HepG2 (cell line): ENCODE measurements at regions not wholly inside any gene's neighbourhood (a gene's known extent, or its start where the extent isn't known, plus 50 kb on each side); places are given as distances from the start of the nearest gene placed in this dataset.

ENCODE experiments used
- ATAC-seq: fragments of 200-7000 bp; cut with Tn5 transposase; 3 replicates; pipeline ENCODE4 v1.9.1; 2020; ENCODE audit warnings: mild to moderate bottlenecking, moderate library complexity
- BruUV-seq: library from RNA; stranded (reverse); fragments of 400-500 nt; replicated peaks from 2 replicates; lab custom pipeline; 2021; lab: Mats Ljungman, UMichigan
- CTCF ChIA-PET: fragments of 300-600 bp; formaldehyde crosslinking; extraction: SDS; loops from one replicate; lab custom pipeline; 2021; ENCODE audit warnings: low total read pairs, inconsistent platforms, low intra/inter-chr PET ratio; lab: Yijun Ruan, JAX
- POLR2A ChIA-PET: fragments of 350-600 bp; sonication (Branson Sonifier 250); formaldehyde crosslinking; loops from one replicate; lab custom pipeline; 2020; ENCODE audit warnings: antibody characterized with exemption, inconsistent platforms; lab: Yijun Ruan, JAX
- DNase-seq: peaks from one replicate; pipeline ENCODE4 v3.0.0-alpha.2; 2015; ENCODE audit warnings: low spot score
- FAIRE-seq: peaks from 3 replicates; lab custom pipeline; 2011; peaks lifted over from hg19 to GRCh38; lab: Jason Lieb, UNC
- H2AFZ ChIP-seq: one replicate; pipeline ENCODE4 v1.6.1; 2011; ENCODE audit warnings: low read length, inconsistent platforms
- H3K27ac ChIP-seq: fragments of 300-600 bp; 3 replicates; pipeline ENCODE4 v1.8.0; 2011; ENCODE audit warnings: mixed run types, mild to moderate bottlenecking, mixed read lengths, low read length, inconsistent platforms; ENCODE audit not compliant: insufficient read depth; ENCODE audit errors: extremely low read length
- H3K27me3 ChIP-seq, 2 experiments: fragments of 200-600 bp in 1 of 2; 2 replicates in 1 of 2; 3 replicates in 1 of 2; pipeline versions ENCODE4 v1.6.0 to v1.8.0; 2011; ENCODE audit warnings: low read length in 2 of 2, mild to moderate bottlenecking in 2 of 2, moderate library complexity in 2 of 2, inconsistent platforms in 1 of 2; ENCODE audit not compliant: insufficient read depth in 2 of 2, control insufficient read depth in 1 of 2
- H3K36me3 ChIP-seq, 2 experiments: fragments of 200-600 bp in 1 of 2; replicated peaks in 1 of 2; 2 replicates in 1 of 2; 3 replicates in 1 of 2; pipeline versions ENCODE4 v1.5.1 to v1.8.0; 2011; ENCODE audit warnings: low read length in 2 of 2, inconsistent platforms in 1 of 2; ENCODE audit not compliant: insufficient read depth in 2 of 2, control insufficient read depth in 1 of 2
- H3K4me1 ChIP-seq: 2 replicates; pipeline ENCODE4 v1.5.1; 2012; ENCODE audit warnings: low read length, inconsistent platforms; ENCODE audit not compliant: insufficient read depth
- H3K4me2 ChIP-seq: 2 replicates; pipeline ENCODE4 v1.6.0; 2011; ENCODE audit warnings: low read depth, low read length, inconsistent platforms
- H3K4me3 ChIP-seq, 3 experiments: fragments of 200-600 bp in 1 of 3; sonication (generic), shearing (Covaris generic) in 1 of 3; replicated peaks in 1 of 3; 2 replicates each; pipeline ENCODE4 v1.5.1; 2011 to 2016; ENCODE audit warnings: low read length in 3 of 3, inconsistent platforms in 2 of 3, low read depth in 2 of 3, mild to moderate bottlenecking in 2 of 3, control low read depth in 1 of 3, mixed read lengths in 1 of 3; ENCODE audit not compliant: insufficient read depth in 1 of 3
- H3K79me2 ChIP-seq: one replicate; pipeline ENCODE4 v1.6.1; 2011; ENCODE audit warnings: low read length, inconsistent platforms; ENCODE audit not compliant: insufficient read depth
- H3K9ac ChIP-seq: 2 replicates; pipeline ENCODE4 v1.6.0; 2011; ENCODE audit warnings: mild to moderate bottlenecking, low read depth, low read length, inconsistent platforms; ENCODE audit not compliant: insufficient read depth
- H3K9me3 ChIP-seq: 2 replicates; pipeline ENCODE4 v1.5.1; 2012; ENCODE audit warnings: mild to moderate bottlenecking, low read length
- H4K20me1 ChIP-seq: 2 replicates; pipeline ENCODE4 v1.6.0; 2011; ENCODE audit warnings: inconsistent platforms, mild to moderate bottlenecking, low read length, moderate library complexity; ENCODE audit not compliant: insufficient read depth
- ETV5 ChIP-seq: IDR thresholded peaks from 2 replicates; pipeline ENCODE4 v1.6.1; 2018; ENCODE audit warnings: missing biosample characterization, missing genetic modification reagents, inconsistent platforms, borderline replicate concordance
- HOXA5 ChIP-seq: sonication (generic); formaldehyde crosslinking; IDR thresholded peaks from 2 replicates; pipeline ENCODE4 v1.4.0; 2020; ENCODE audit warnings: missing genetic modification reagents
- NCOA2 ChIP-seq: sonication (generic); formaldehyde crosslinking; IDR thresholded peaks from 2 replicates; pipeline ENCODE4 v1.8.0; 2022; ENCODE audit warnings: inconsistent platforms
- NCOR1 ChIP-seq: fragments of 200-600 bp; sonication (generic); IDR thresholded peaks from 2 replicates; pipeline ENCODE4 v1.7.0; 2017; ENCODE audit warnings: antibody characterized with exemption, low read length, borderline replicate concordance
- NFATC3 ChIP-seq: sonication (generic); formaldehyde crosslinking; IDR thresholded peaks from 2 replicates; pipeline ENCODE4 v1.5.1; 2020; ENCODE audit warnings: mild to moderate bottlenecking, missing genetic modification reagents
- NFE2 ChIP-seq: sonication (generic); formaldehyde crosslinking; IDR thresholded peaks from 2 replicates; pipeline ENCODE4 v1.4.0; 2020; ENCODE audit warnings: missing genetic modification reagents
- NFIB ChIP-seq: sonication (generic); formaldehyde crosslinking; IDR thresholded peaks from 2 replicates; pipeline ENCODE4 v1.9.0; 2021; ENCODE audit warnings: missing genetic modification reagents, mild to moderate bottlenecking, borderline replicate concordance
- NFRKB ChIP-seq: fragments of 450-650 bp; IDR thresholded peaks from 2 replicates; pipeline ENCODE4 v1.6.1; 2017
- REXO4 ChIP-seq: sonication (generic); formaldehyde crosslinking; IDR thresholded peaks from 2 replicates; pipeline ENCODE4 v1.8.0; 2022; ENCODE audit warnings: missing genetic modification reagents, mild to moderate bottlenecking, borderline replicate concordance
- RFX3 ChIP-seq: IDR thresholded peaks from 2 replicates; pipeline ENCODE4 v1.6.1; 2016; ENCODE audit warnings: missing biosample characterization, missing genetic modification reagents
- TBL1XR1 ChIP-seq: fragments of 150-350 bp; IDR thresholded peaks from 2 replicates; pipeline ENCODE4 v1.6.1; 2014; ENCODE audit warnings: borderline replicate concordance, low read length; ENCODE audit not compliant: partially characterized antibody
- ZNF234 ChIP-seq: sonication (generic); formaldehyde crosslinking; conservative IDR thresholded peaks from 2 replicates; pipeline ENCODE4 v1.5.1; 2020; ENCODE audit warnings: mild to moderate bottlenecking, missing genetic modification reagents
- ZNF34 ChIP-seq: sonication (generic); formaldehyde crosslinking; IDR thresholded peaks from 2 replicates; pipeline ENCODE4 v1.4.0; 2020; ENCODE audit warnings: mild to moderate bottlenecking, missing genetic modification reagents, borderline replicate concordance
- in situ Hi-C: cut with HindIII; loops from 2 replicates; pipeline ENCODE4 v1.10.0; 2017; ENCODE audit warnings: low pct_unique_long_range_greater_than_20kb; ENCODE audit not compliant: extremely low pct_ligation_motif_present
- intact Hi-C: fragments of 100-400 bp; cut with micrococcal nuclease; formaldehyde crosslinking; loops from one replicate; pipeline ENCODE4 v1.10.0; 2022; ENCODE audit not compliant: unreplicated experiment
- TF ChIP-seq, protein P1 (sequence below): IDR thresholded peaks from 2 replicates; pipeline ENCODE4 v1.6.1; 2016; ENCODE audit warnings: missing compliant biosample characterization, missing genetic modification reagents, borderline replicate concordance
- TF ChIP-seq, protein P2 (sequence below): sonication (generic); formaldehyde crosslinking; IDR thresholded peaks from 2 replicates; pipeline ENCODE4 v1.5.0; 2020; ENCODE audit warnings: mild to moderate bottlenecking, missing genetic modification reagents

- no peak overlapping the region for H3K9ac ChIP-seq
- H3K9me3 ChIP-seq = peaks cover 53% of the 10 kb centered on the region
- no peak for DNase-seq
- no peak overlapping the region for H3K4me3 ChIP-seq
- intact Hi-C loops = no loop called here
- ChIA-PET POLR2A (no interaction called here), CTCF (no interaction called here)
- ATAC-seq = no peak
- no peak for TF ChIP-seq ZNF234 (CRISPR knock-in tag)
- no peak for TF ChIP-seq NCOA2 (CRISPR knock-in tag)
- no peak for TF ChIP-seq NFRKB
- no peak for TF ChIP-seq ETV5
- TF ChIP-seq RFX3 (CRISPR knock-in tag) = no peak
- TF ChIP-seq REXO4 (CRISPR knock-in tag) = no peak
- TF ChIP-seq NCOR1 = no peak
- no peak for TF ChIP-seq NFE2 (CRISPR knock-in tag)
- TF ChIP-seq ZNF34 = no peak
- TF ChIP-seq, protein P1, sequence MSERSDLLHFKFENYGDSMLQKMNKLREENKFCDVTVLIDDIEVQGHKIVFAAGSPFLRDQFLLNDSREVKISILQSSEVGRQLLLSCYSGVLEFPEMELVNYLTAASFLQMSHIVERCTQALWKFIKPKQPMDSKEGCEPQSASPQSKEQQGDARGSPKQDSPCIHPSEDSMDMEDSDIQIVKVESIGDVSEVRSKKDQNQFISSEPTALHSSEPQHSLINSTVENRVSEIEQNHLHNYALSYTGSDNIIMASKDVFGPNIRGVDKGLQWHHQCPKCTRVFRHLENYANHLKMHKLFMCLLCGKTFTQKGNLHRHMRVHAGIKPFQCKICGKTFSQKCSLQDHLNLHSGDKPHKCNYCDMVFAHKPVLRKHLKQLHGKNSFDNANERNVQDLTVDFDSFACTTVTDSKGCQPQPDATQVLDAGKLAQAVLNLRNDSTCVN (CRISPR knock-in tag) = no peak
- TF ChIP-seq, protein P2, sequence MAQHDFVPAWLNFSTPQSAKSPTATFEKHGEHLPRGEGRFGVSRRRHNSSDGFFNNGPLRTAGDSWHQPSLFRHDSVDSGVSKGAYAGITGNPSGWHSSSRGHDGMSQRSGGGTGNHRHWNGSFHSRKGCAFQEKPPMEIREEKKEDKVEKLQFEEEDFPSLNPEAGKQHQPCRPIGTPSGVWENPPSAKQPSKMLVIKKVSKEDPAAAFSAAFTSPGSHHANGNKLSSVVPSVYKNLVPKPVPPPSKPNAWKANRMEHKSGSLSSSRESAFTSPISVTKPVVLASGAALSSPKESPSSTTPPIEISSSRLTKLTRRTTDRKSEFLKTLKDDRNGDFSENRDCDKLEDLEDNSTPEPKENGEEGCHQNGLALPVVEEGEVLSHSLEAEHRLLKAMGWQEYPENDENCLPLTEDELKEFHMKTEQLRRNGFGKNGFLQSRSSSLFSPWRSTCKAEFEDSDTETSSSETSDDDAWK = no peak
- TF ChIP-seq NFIB (CRISPR knock-in tag) = no peak
- TF ChIP-seq TBL1XR1 = no peak
- TF ChIP-seq NFATC3 (CRISPR knock-in tag) = no peak
- no peak for TF ChIP-seq HOXA5 (CRISPR knock-in tag)
- no peak overlapping the region for H2AFZ ChIP-seq
- 0 out of 5 replicates have a peak, but pooled peaks cover 0 to 2% of the 10 kb centered on the region in 2 experiments for H3K27me3 ChIP-seq
- H3K4me1 ChIP-seq = no peaks in the 10 kb centered on the region
- H3K79me2 ChIP-seq = no peaks in the 10 kb centered on the region
- BruUV-seq = no TSS peak
- no peaks in the 10 kb centered on the region for H3K36me3 ChIP-seq
- no peak for FAIRE-seq
- no peak overlapping the region for H3K27ac ChIP-seq
- H3K4me2 ChIP-seq = no peak overlapping the region
- in situ Hi-C loops = no loop called here
- H4K20me1 ChIP-seq = no peaks in the 10 kb centered on the region
These were observed 84.5 kb upstream of the IL6 start for GRCh38 chr7:22642454-22642853.
